Caco-2 (cell line): ENCODE measurements at regions not wholly inside any gene's neighbourhood (a gene's known extent, or its start where the extent isn't known, plus 50 kb on each side); places are given as distances from the start of the nearest gene placed in this dataset.

ENCODE experiments used
- BruUV-seq: library from RNA; stranded (reverse); fragments of 400-500 nt; replicated peaks from 2 replicates; lab custom pipeline; 2021; lab: Mats Ljungman, UMichigan
- CTCF ChIA-PET: fragments of 300-600 bp; sonication (Branson Sonifier 250); formaldehyde crosslinking; loops from one replicate; lab custom pipeline; 2022; ENCODE audit warnings: antibody characterized with exemption; lab: Charles Lee
- POLR2A ChIA-PET: fragments of 300-600 bp; sonication (Branson Sonifier 250); formaldehyde crosslinking; loops from one replicate; lab custom pipeline; 2022; ENCODE audit warnings: antibody characterized with exemption; lab: Charles Lee
- DNase-seq, 2 experiments: peaks; one replicate each; pipeline versions ENCODE4 v3.0.0 to v3.0.0-alpha.2; 2020 to 2022
- H3K27me3 ChIP-seq: replicated peaks from 2 replicates; pipeline ENCODE4 v1.6.0; 2011; ENCODE audit warnings: low read length; ENCODE audit not compliant: control insufficient read depth, insufficient read depth
- H3K36me3 ChIP-seq: 2 replicates; pipeline ENCODE4 v1.5.1; 2011; ENCODE audit warnings: low read length; ENCODE audit not compliant: control insufficient read depth, insufficient read depth
- H3K4me1 ChIP-seq: fragments of 250-450 bp; sonication (Bioruptor Pico); 2 replicates; pipeline ENCODE4 v1.5.1; 2020; ENCODE audit warnings: mild to moderate bottlenecking
- H3K4me3 ChIP-seq: 2 replicates; pipeline ENCODE4 v1.5.1; 2011; ENCODE audit warnings: low read depth, mild to moderate bottlenecking, control low read depth, low read length
- H3K9me3 ChIP-seq: fragments of 250-450 bp; sonication (Bioruptor Pico); 2 replicates; pipeline ENCODE4 v1.5.1; 2020; ENCODE audit warnings: mild to moderate bottlenecking, moderate library complexity
- H3K27ac Mint-ChIP-seq: one replicate; pipeline ENCODE4 v1.8.0; 2022; ENCODE audit warnings: mixed read lengths; ENCODE audit not compliant: unreplicated experiment
- H3K27me3 Mint-ChIP-seq: one replicate; pipeline ENCODE4 v1.8.0; 2022; ENCODE audit warnings: mixed read lengths; ENCODE audit not compliant: insufficient read depth, unreplicated experiment
- H3K36me3 Mint-ChIP-seq: one replicate; pipeline ENCODE4 v1.8.0; 2022; ENCODE audit warnings: mild to moderate bottlenecking, mixed read lengths; ENCODE audit not compliant: insufficient read depth, unreplicated experiment
- H3K4me1 Mint-ChIP-seq: one replicate; pipeline ENCODE4 v1.8.0; 2022; ENCODE audit warnings: low read depth, mixed read lengths; ENCODE audit not compliant: unreplicated experiment
- H3K4me3 Mint-ChIP-seq: one replicate; pipeline ENCODE4 v1.8.0; 2022; ENCODE audit warnings: mild to moderate bottlenecking, moderate library complexity, mixed read lengths; ENCODE audit not compliant: unreplicated experiment
- H3K9me3 Mint-ChIP-seq: one replicate; pipeline ENCODE4 v1.8.0; 2022; ENCODE audit warnings: mixed read lengths; ENCODE audit not compliant: unreplicated experiment
- CTCF ChIP-seq, 2 experiments: fragments of 200-600 bp in 1 of 2; IDR thresholded peaks; 1 replicate in 1 of 2; 2 replicates in 1 of 2; pipeline versions ENCODE4 v1.5.1 to v1.8.0; 2011 to 2022; ENCODE audit warnings: antibody characterized with exemption in 1 of 2, control low read depth in 1 of 2, inconsistent platforms in 1 of 2, low read depth in 1 of 2, low read length in 1 of 2, mild to moderate bottlenecking in 1 of 2, moderate library complexity in 1 of 2; ENCODE audit not compliant: insufficient read depth in 1 of 2, severe bottlenecking in 1 of 2, unreplicated experiment in 1 of 2
- intact Hi-C: fragments of 100-400 bp; cut with micrococcal nuclease; formaldehyde crosslinking; loops from one replicate; pipeline ENCODE4 v1.10.0; 2022; ENCODE audit not compliant: unreplicated experiment

- ChIA-PET CTCF (no interaction called here), POLR2A (no interaction called here)
- Mint-ChIP-seq H3K4me1 (no peaks in the 10 kb centered on the region), H3K36me3 (no peaks in the 10 kb centered on the region), H3K9me3 (peaks cover 12% of the 10 kb centered on the region), H3K4me3 (no peak overlapping the region), H3K27me3 (peaks cover 11% of the 10 kb centered on the region), H3K27ac (no peak overlapping the region)
- no TSS peak for BruUV-seq
- Histone ChIP-seq H3K4me3 (no peak overlapping the region), H3K36me3 (no peaks in the 10 kb centered on the region), H3K27me3 (no peaks in the 10 kb centered on the region), H3K9me3 (no peaks in the 10 kb centered on the region), H3K4me1 (no peaks in the 10 kb centered on the region)
- no peak for TF ChIP-seq CTCF (IDR thresholded peaks at IDR 0.05; ENCODE audit: insufficient read depth in 1 of 2, low read depth in 1 of 2, low read length in 1 of 2, severe bottlenecking in 1 of 2, unreplicated experiment in 1 of 2)
- intact Hi-C loops, result no loop called here
- no peak for DNase-seq
Measured at GRCh38 chr12:100698518-100698917, 96.1 kb upstream of the ANO4 start.

GRCh38 chr12:100699209-100699608 lies 95.4 kb upstream of the ANO4 start:
- CTCF ChIA-PET, result no interaction called here
- H3K36me3 Mint-ChIP-seq, result no peaks in the 10 kb centered on the region

DNA sequence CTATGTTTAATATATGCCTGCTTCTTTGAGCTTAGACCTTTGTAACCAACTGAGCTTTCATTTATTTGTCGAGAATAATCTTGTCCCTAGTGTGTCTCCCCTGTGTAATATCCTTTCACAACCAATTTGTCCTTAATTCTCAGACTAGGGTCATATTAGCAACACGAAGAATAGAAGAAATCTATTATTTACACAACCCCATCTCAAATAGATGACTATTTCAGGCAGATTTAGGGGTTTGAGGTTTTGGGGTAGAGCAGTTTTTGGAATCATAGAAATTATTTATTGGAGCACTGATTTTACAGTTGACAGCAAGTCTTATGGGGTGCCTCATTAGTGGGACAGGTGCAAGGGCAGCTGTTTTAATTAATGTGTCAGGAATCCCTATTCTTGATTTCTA lies 91.2 kb upstream of the ANO4 start:
- POLR2A ChIA-PET, result no interaction called here
- no peak overlapping the region for H3K4me3 Mint-ChIP-seq
- intact Hi-C loops, result no loop called here
- no peak for TF ChIP-seq CTCF (IDR thresholded peaks at IDR 0.05; ENCODE audit: insufficient read depth in 1 of 2, low read depth in 1 of 2, low read length in 1 of 2, severe bottlenecking in 1 of 2, unreplicated experiment in 1 of 2)
- Histone ChIP-seq H3K4me1 (no peaks in the 10 kb centered on the region), H3K4me3 (no peak overlapping the region), H3K27me3 (no peaks in the 10 kb centered on the region), H3K36me3 (no peaks in the 10 kb centered on the region), H3K9me3 (no peaks in the 10 kb centered on the region)
- CTCF ChIA-PET, result no interaction called here
- H3K27me3 Mint-ChIP-seq, result peaks cover 20% of the 10 kb centered on the region
- no peaks in the 10 kb centered on the region for H3K4me1 Mint-ChIP-seq
- BruUV-seq, result no TSS peak
- no peak for DNase-seq
- H3K36me3 Mint-ChIP-seq, result no peaks in the 10 kb centered on the region
- no peaks in the 10 kb centered on the region for H3K9me3 Mint-ChIP-seq
- no peak overlapping the region for H3K27ac Mint-ChIP-seq

More at GRCh38 chr12:100699209-100699608, 95.4 kb upstream of the ANO4 start:
- H3K4me1 Mint-ChIP-seq, result no peaks in the 10 kb centered on the region
- Histone ChIP-seq H3K4me1 (no peaks in the 10 kb centered on the region), H3K9me3 (no peaks in the 10 kb centered on the region), H3K4me3 (no peak overlapping the region), H3K36me3 (no peaks in the 10 kb centered on the region), H3K27me3 (no peaks in the 10 kb centered on the region)
- BruUV-seq, result no TSS peak
- H3K27me3 Mint-ChIP-seq, result peaks cover 11% of the 10 kb centered on the region
- POLR2A ChIA-PET, result no interaction called here
- no peak overlapping the region for H3K4me3 Mint-ChIP-seq
- no peak overlapping the region for H3K27ac Mint-ChIP-seq
- H3K9me3 Mint-ChIP-seq, result peaks cover 11% of the 10 kb centered on the region
- no peak for TF ChIP-seq CTCF (IDR thresholded peaks at IDR 0.05; ENCODE audit: insufficient read depth in 1 of 2, low read depth in 1 of 2, low read length in 1 of 2, severe bottlenecking in 1 of 2, unreplicated experiment in 1 of 2)
- no peak for DNase-seq
- intact Hi-C loops, result no loop called here
